ENCODE measurements at regions not wholly inside any gene's neighbourhood (a gene's known extent, or its start where the extent isn't known, plus 50 kb on each side); places are given as distances from the start of the nearest gene placed in this dataset.
"Not testable (repeated sequence)": the region's sequence is repeated elsewhere in the genome, so short reads cannot be mapped to it uniquely, and the experiment has no call there.

- Mint-ChIP-seq H3K27ac (no peak overlapping the region), H3K36me3 (ENCODE audit: low read depth) (no peaks in the 10 kb centered on the region), H3K4me3 (no peak overlapping the region), H3K9me3 (no peaks in the 10 kb centered on the region), H3K4me1 (no peaks in the 10 kb centered on the region), H3K27me3 (peaks cover 8% of the 10 kb centered on the region)
- DNase-seq (no peak), ATAC-seq (no peak)
Measured at GRCh38 chr12:30166006-30166795, 382.5 kb upstream of the TMTC1 start.

- no peaks in the 10 kb centered on the region for H3K36me3 Mint-ChIP-seq (ENCODE audit: low read depth)
- H3K27me3 Mint-ChIP-seq: no peaks in the 10 kb centered on the region
- no peak for ATAC-seq
- no peak for DNase-seq
- H3K4me1 Mint-ChIP-seq: no peaks in the 10 kb centered on the region
- H3K9me3 Mint-ChIP-seq: no peaks in the 10 kb centered on the region
- H3K27ac Mint-ChIP-seq: no peak overlapping the region
- H3K4me3 Mint-ChIP-seq: no peak overlapping the region
Measured at GRCh38 chr12:30164382-30165318, 380.9 kb upstream of the TMTC1 start.

GRCh38 chr12:30156833-30157232 is 373.1 kb upstream of the TMTC1 start:
- DNase-seq: not testable (repeated sequence)

GRCh38 chr12:30155001-30155730 is 371.4 kb upstream of the TMTC1 start:
- peaks cover 2% of the 10 kb centered on the region for H3K36me3 Mint-ChIP-seq (ENCODE audit: low read depth)
- no peak overlapping the region for H3K4me3 Mint-ChIP-seq
- H3K9me3 Mint-ChIP-seq: peaks cover 13% of the 10 kb centered on the region
- no peak for DNase-seq
- no peaks in the 10 kb centered on the region for H3K4me1 Mint-ChIP-seq
- no peaks in the 10 kb centered on the region for H3K27me3 Mint-ChIP-seq
- ATAC-seq: no peak
- no peak overlapping the region for H3K27ac Mint-ChIP-seq

More at GRCh38 chr12:30156833-30157232, 373.1 kb upstream of the TMTC1 start:
- not testable (repeated sequence) for H3K27me3 Mint-ChIP-seq; H3K27ac Mint-ChIP-seq; H3K4me1 Mint-ChIP-seq; ATAC-seq; H3K36me3 Mint-ChIP-seq (ENCODE audit: low read depth); H3K4me3 Mint-ChIP-seq
- peaks cover 13% of the 10 kb centered on the region for H3K9me3 Mint-ChIP-seq

GRCh38 chr12:30153981-30154380 is 370.2 kb upstream of the TMTC1 start:
- ATAC-seq (no peak), DNase-seq (no peak)
- Mint-ChIP-seq H3K4me1 (no peaks in the 10 kb centered on the region), H3K4me3 (no peak overlapping the region), H3K27ac (no peak overlapping the region), H3K9me3 (peaks cover 13% of the 10 kb centered on the region), H3K36me3 (ENCODE audit: low read depth) (peaks cover 2% of the 10 kb centered on the region), H3K27me3 (no peaks in the 10 kb centered on the region)

- no peak overlapping the region for H3K27ac Mint-ChIP-seq
- ATAC-seq (no peak), DNase-seq (no peak)
- no peaks in the 10 kb centered on the region for H3K4me1 Mint-ChIP-seq
- H3K27me3 Mint-ChIP-seq: no peaks in the 10 kb centered on the region
- H3K36me3 Mint-ChIP-seq (ENCODE audit: low read depth): peaks cover 2% of the 10 kb centered on the region
- H3K4me3 Mint-ChIP-seq: no peak overlapping the region
- peaks cover 13% of the 10 kb centered on the region for H3K9me3 Mint-ChIP-seq
Measured at GRCh38 chr12:30152705-30153104, 369.0 kb upstream of the TMTC1 start.

- Mint-ChIP-seq H3K27me3 (no peaks in the 10 kb centered on the region), H3K4me1 (no peaks in the 10 kb centered on the region), H3K4me3 (no peak overlapping the region), H3K9me3 (peaks cover 13% of the 10 kb centered on the region), H3K27ac (no peak overlapping the region), H3K36me3 (ENCODE audit: low read depth) (peaks cover 2% of the 10 kb centered on the region)
- DNase-seq (no peak), ATAC-seq (no peak)
Measured at GRCh38 chr12:30151831-30152230, 368.1 kb upstream of the TMTC1 start.

GRCh38 chr12:30146561-30146960 is 362.8 kb upstream of the TMTC1 start:
- no peak for ATAC-seq
- H3K9me3 Mint-ChIP-seq: no peaks in the 10 kb centered on the region
- H3K4me1 Mint-ChIP-seq: no peaks in the 10 kb centered on the region
- H3K27ac Mint-ChIP-seq: no peak overlapping the region
- H3K36me3 Mint-ChIP-seq (ENCODE audit: low read depth): no peaks in the 10 kb centered on the region
- H3K27me3 Mint-ChIP-seq: no peaks in the 10 kb centered on the region
- H3K4me3 Mint-ChIP-seq: no peak overlapping the region
- no peak for DNase-seq

GRCh38 chr12:30145684-30146032 is 361.9 kb upstream of the TMTC1 start:
- H3K4me3 Mint-ChIP-seq: no peak overlapping the region
- H3K27ac Mint-ChIP-seq: no peak overlapping the region
- no peaks in the 10 kb centered on the region for H3K27me3 Mint-ChIP-seq
- no peaks in the 10 kb centered on the region for H3K9me3 Mint-ChIP-seq
- no peaks in the 10 kb centered on the region for H3K4me1 Mint-ChIP-seq
- H3K36me3 Mint-ChIP-seq (ENCODE audit: low read depth): no peaks in the 10 kb centered on the region
- DNase-seq (no peak), ATAC-seq (no peak)

GRCh38 chr12:30144777-30145683 is 361.3 kb upstream of the TMTC1 start:
- Mint-ChIP-seq H3K27ac (no peak overlapping the region), H3K36me3 (ENCODE audit: low read depth) (no peaks in the 10 kb centered on the region), H3K4me1 (no peaks in the 10 kb centered on the region), H3K27me3 (no peaks in the 10 kb centered on the region), H3K9me3 (no peaks in the 10 kb centered on the region), H3K4me3 (no peak overlapping the region)
- DNase-seq (no peak), ATAC-seq (no peak)

- no peak for ATAC-seq
- no peaks in the 10 kb centered on the region for H3K9me3 Mint-ChIP-seq
- no peaks in the 10 kb centered on the region for H3K27me3 Mint-ChIP-seq
- H3K27ac Mint-ChIP-seq: no peak overlapping the region
- H3K4me3 Mint-ChIP-seq: no peak overlapping the region
- no peaks in the 10 kb centered on the region for H3K36me3 Mint-ChIP-seq (ENCODE audit: low read depth)
- no peak for DNase-seq
- H3K4me1 Mint-ChIP-seq: no peaks in the 10 kb centered on the region
Measured at GRCh38 chr12:30142301-30142700, 358.6 kb upstream of the TMTC1 start.

- DNase-seq (no peak), ATAC-seq (no peak)
- Mint-ChIP-seq H3K9me3 (no peaks in the 10 kb centered on the region), H3K27ac (no peak overlapping the region), H3K36me3 (ENCODE audit: low read depth) (no peaks in the 10 kb centered on the region), H3K4me1 (no peaks in the 10 kb centered on the region), H3K27me3 (no peaks in the 10 kb centered on the region), H3K4me3 (no peak overlapping the region)
Measured at GRCh38 chr12:30138483-30138882, 354.7 kb upstream of the TMTC1 start.

- H3K27ac Mint-ChIP-seq: no peak overlapping the region
- H3K9me3 Mint-ChIP-seq: no peaks in the 10 kb centered on the region
- H3K4me3 Mint-ChIP-seq: no peak overlapping the region
- ATAC-seq (no peak), DNase-seq (no peak)
- H3K36me3 Mint-ChIP-seq (ENCODE audit: low read depth): no peaks in the 10 kb centered on the region
- no peaks in the 10 kb centered on the region for H3K27me3 Mint-ChIP-seq
- H3K4me1 Mint-ChIP-seq: no peaks in the 10 kb centered on the region
Measured at GRCh38 chr12:30136696-30137095, 353.0 kb upstream of the TMTC1 start.

- Mint-ChIP-seq H3K27ac (no peak overlapping the region), H3K4me3 (no peak overlapping the region), H3K27me3 (no peaks in the 10 kb centered on the region), H3K9me3 (no peaks in the 10 kb centered on the region), H3K4me1 (no peaks in the 10 kb centered on the region), H3K36me3 (ENCODE audit: low read depth) (no peaks in the 10 kb centered on the region)
- DNase-seq (no peak), ATAC-seq (no peak)
Measured at GRCh38 chr12:30135776-30136175, 352.0 kb upstream of the TMTC1 start.

Data from activated naive CD8-positive, alpha-beta T cell treated with anti-CD3 and anti-CD28 coated beads, Interleukin-2, amount 50 U/mL, for 24 hours (primary cell).